Fibroblast of lung (primary cell): ENCODE measurements at regions not wholly inside any gene's neighbourhood (a gene's known extent, or its start where the extent isn't known, plus 50 kb on each side); places are given as distances from the start of the nearest gene placed in this dataset.

Experiments used
- EZH2 ChIP-seq: IDR thresholded peaks from 2 replicates; pipeline ENCODE4 v1.5.1; 2012; ENCODE audit warnings: low read length, control low read depth, mild to moderate bottlenecking; ENCODE audit errors: missing control alignments
- TF ChIP-seq, protein P1 (sequence below), 2 donors: IDR thresholded peaks in 1 of 2; conservative IDR thresholded peaks in 1 of 2; 1 replicate in 1 of 2; 2 replicates in 1 of 2; pipeline ENCODE4 v1.5.1; 2011 to 2012; ENCODE audit warnings: low read length in 2 of 2, control low read depth in 1 of 2, inconsistent platforms in 1 of 2, low read depth in 1 of 2, mild to moderate bottlenecking in 1 of 2

DNA sequence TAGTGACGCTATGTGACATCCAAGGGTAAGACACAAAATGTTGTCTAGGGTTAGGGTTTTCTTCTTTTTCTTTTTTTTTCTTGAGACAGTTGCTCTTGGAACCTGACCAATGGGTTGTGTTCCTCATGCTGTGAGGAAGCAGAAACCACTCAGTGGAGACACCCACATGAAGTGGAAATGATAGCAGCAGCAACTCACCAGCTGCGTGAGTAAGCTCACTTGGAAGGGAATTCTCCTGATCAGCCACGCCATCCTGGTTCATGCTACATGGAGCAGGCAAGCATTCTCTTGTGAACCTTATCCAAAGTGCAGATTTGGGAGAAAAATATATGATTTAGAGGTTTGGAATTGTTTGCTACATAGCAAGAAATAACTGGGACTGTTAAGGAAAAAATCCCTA, 863.7 kb downstream of the EPHA4 start:
- TF ChIP-seq, protein P1, sequence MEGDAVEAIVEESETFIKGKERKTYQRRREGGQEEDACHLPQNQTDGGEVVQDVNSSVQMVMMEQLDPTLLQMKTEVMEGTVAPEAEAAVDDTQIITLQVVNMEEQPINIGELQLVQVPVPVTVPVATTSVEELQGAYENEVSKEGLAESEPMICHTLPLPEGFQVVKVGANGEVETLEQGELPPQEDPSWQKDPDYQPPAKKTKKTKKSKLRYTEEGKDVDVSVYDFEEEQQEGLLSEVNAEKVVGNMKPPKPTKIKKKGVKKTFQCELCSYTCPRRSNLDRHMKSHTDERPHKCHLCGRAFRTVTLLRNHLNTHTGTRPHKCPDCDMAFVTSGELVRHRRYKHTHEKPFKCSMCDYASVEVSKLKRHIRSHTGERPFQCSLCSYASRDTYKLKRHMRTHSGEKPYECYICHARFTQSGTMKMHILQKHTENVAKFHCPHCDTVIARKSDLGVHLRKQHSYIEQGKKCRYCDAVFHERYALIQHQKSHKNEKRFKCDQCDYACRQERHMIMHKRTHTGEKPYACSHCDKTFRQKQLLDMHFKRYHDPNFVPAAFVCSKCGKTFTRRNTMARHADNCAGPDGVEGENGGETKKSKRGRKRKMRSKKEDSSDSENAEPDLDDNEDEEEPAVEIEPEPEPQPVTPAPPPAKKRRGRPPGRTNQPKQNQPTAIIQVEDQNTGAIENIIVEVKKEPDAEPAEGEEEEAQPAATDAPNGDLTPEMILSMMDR (conservative IDR thresholded peaks at IDR 0.05 in 1 of 2, IDR thresholded peaks at IDR 0.05 in 1 of 2; ENCODE audit: low read depth in 1 of 2, low read length in 2 of 2): no peak
- TF ChIP-seq EZH2: no peak
